NCI-H446 treated with DMSO at 0.1 percent for 48 hours (cell line): ENCODE measurements at regions not wholly inside any gene's neighbourhood (a gene's known extent, or its start where the extent isn't known, plus 50 kb on each side); places are given as distances from the start of the nearest gene placed in this dataset.
"Not testable (repeated sequence)": the region's sequence is repeated elsewhere in the genome, so short reads cannot be mapped to it uniquely, and the experiment has no call there.

ENCODE experiments used
- DNase-seq: peaks from one replicate; lab custom pipeline; 2025; lab: John Stamatoyannopoulos, UW

DNA sequence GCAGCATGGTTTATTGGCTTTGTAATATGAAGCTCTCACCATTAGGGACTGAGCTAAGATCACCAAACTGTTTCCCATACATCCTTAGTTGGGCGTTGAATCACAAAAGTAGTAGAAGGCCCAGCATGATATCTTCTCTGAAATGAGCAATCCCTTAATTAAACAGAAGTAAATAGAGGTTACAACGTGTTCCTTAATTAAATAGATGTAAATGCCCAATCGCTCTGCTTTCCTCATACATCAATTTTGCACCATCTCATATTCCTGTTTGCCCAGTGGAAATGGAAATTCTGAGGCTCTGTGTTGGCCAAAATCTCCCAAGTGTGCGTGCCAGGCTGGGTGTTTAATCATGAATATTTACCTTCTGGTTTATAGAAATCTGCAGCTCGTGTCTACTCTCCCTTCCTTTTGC is 107.4 kb upstream of the FOXB1 start:
- DNase-seq = no peak

GRCh38 chr15:59894835-59895234 is 109.3 kb upstream of the FOXB1 start:
- no peak for DNase-seq

GRCh38 chr15:59892985-59893384 is 111.1 kb upstream of the FOXB1 start:
- DNase-seq = no peak

- not testable (repeated sequence) for DNase-seq
Measured at GRCh38 chr15:59887870-59888269, 116.2 kb upstream of the FOXB1 start.

- DNase-seq = no peak
Measured at GRCh38 chr15:59887211-59887610, 116.9 kb upstream of the FOXB1 start.

GRCh38 chr15:59886441-59886840 is 117.7 kb upstream of the FOXB1 start:
- DNase-seq = no peak

GRCh38 chr15:59885832-59886231 is 118.3 kb upstream of the FOXB1 start:
- DNase-seq = peak; percentile 83

DNA sequence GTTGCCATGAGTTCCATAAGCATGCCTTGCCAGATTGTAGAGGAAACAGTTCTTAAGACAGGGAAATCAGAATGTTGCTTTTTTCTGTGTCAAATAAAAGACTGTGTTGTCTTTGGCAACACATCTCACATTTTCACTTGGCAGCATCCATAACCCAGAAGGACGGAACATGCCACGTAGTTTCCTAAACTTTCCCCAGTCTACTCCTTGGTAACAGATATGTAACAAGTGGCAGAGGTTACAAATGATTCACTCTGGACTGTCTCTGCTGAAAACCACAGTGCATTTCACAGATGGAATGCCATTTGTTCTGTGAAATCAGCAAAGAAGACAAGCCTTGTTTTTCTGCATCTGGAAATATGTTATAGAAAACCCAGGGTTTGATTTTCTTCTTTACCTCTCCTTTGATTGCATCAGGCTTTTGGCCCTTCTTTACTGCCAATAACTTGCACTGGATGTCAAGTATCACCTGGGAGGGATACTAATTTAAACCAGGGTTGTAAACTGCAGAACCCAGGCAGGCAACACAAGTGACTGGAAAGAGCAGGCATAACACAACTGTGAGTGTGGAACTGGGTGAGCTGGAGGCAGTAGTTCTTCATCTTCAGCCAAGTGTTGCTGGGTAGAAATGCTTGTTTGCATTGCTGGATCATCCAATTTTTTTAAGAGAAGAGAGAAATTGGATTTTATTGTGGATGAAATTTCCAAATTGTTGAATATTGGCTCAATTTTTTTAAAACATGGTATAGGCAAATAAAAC is 124.4 kb upstream of the FOXB1 start:
- DNase-seq = peak; percentile 15

- DNase-seq = no peak
Measured at GRCh38 chr15:59876140-59876539, 128.0 kb upstream of the FOXB1 start.

- DNase-seq = no peak
Measured at GRCh38 chr15:59873644-59874272, 130.4 kb upstream of the FOXB1 start.

- peak; percentile 83 for DNase-seq
Measured at GRCh38 chr15:59867086-59867855, 136.8 kb upstream of the FOXB1 start.

- DNase-seq = no peak
Measured at GRCh38 chr15:59866642-59867041, 137.5 kb upstream of the FOXB1 start.

DNA sequence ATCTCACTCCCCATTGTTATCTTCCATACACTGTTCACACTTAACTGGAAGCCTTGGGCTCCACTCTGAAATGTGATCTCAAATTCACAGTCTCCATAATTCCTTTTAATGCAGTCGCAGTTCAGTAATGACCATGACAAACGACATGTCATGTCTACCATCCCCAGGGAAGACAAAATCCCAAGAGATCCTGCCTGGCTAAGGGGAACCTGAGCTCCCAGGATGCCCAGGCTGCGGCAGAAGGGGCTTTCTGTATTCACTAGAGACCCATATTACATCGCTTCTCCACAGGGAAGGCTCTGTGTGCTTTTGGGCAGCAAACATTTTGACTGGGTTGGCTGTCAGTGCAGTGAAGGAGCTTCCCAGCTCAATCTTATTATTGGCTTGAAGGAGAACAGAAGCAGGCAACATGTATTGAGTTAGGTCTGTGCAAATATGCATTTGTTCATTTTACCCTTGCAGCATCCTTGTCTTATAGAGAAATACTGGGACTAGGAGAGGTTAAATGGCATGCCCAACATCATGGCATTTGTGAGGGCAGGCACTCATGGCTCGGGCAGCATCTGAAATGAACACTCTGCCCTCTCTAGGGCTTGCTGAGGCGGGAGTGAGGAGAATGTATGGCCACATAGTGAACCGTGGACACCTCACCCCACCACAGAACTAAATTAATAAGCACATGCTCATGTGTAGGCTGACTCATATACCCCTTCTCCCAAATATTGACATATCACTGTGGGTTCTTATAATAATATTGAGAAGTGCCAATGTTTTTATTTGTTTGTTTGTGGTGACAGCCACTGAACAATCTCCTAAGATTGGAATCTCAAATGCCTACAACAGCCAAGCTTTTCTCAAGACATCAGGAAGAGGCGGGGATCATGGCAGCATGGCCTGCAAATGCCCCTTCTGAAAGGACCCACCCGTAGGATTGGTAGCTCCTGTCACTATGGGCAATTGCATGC is 141.6 kb upstream of the FOXB1 start:
- no peak for DNase-seq

GRCh38 chr15:59847968-59848367 is 156.1 kb upstream of the FOXB1 start:
- DNase-seq = no peak

- DNase-seq = no peak
Measured at GRCh38 chr15:59845942-59846499, 156.9 kb upstream of the BNIP2 start.

DNA sequence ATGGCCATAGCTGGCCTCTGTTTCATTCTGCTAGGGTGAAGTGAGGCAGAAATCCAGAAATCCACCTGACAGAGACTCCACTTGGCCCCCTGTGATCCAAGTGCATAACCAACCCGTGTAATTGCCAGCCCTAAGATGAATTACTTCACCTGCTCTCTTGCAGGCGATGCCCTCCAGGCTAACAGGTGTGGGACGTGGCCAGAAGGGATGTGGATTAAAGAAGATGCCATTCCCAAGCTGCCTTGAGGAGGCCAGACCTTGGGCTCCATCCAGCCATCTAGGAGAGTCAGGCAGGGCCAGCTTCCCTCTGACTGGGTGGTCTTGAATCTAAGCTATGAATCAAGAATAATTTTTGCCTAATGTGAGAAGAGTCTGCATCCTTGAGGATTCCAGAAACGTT is 154.5 kb upstream of the BNIP2 start:
- DNase-seq = no peak

GRCh38 chr15:59841036-59841435 is 151.9 kb upstream of the BNIP2 start:
- no peak for DNase-seq

GRCh38 chr15:59839906-59840305 is 150.8 kb upstream of the BNIP2 start:
- DNase-seq = no peak

- DNase-seq = no peak
Measured at GRCh38 chr15:59838900-59839299, 149.8 kb upstream of the BNIP2 start.

GRCh38 chr15:59835776-59836175 is 146.7 kb upstream of the BNIP2 start:
- no peak for DNase-seq

DNA sequence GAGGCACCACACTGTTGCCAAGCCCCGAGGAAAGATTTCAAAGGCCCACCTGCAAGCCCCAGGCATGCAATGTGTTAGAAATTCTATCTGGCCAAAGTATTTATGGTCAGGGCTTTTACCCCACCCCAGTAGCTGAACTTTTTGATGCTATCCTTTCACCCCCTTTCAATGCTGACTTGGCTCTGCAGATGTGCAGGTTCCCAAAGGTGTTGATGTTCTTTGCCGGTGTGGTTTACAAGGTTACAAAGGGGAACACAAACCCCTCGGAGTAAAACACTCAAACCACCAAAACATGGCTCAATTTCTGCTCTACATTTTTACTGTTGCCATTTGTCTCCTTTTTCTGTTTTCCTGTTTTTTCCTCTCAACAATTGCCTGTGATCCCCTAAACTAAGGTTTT is 145.4 kb upstream of the BNIP2 start:
- DNase-seq = no peak

DNA sequence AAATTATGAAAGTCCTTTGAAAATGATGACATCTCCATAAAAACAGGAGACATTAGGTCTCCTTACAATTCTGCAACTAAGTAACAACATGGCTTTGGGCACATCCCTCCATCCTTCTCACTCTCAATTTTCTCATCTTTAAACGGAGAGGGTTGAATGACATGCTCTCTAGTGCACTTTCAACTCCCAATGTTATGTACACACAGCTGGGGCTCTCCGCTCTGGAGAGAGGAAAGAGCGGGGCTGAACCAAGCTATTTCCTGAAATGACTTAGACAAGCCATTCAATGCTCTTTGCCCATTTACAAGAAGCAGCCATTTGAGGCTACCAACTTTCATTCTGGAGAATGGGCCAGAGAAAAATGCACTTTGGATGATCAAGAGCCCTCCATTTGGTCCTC is 144.2 kb upstream of the BNIP2 start:
- DNase-seq = no peak
